ENCODE measurements at regions not wholly inside any gene's neighbourhood (a gene's known extent, or its start where the extent isn't known, plus 50 kb on each side); places are given as distances from the start of the nearest gene placed in this dataset.

DNA sequence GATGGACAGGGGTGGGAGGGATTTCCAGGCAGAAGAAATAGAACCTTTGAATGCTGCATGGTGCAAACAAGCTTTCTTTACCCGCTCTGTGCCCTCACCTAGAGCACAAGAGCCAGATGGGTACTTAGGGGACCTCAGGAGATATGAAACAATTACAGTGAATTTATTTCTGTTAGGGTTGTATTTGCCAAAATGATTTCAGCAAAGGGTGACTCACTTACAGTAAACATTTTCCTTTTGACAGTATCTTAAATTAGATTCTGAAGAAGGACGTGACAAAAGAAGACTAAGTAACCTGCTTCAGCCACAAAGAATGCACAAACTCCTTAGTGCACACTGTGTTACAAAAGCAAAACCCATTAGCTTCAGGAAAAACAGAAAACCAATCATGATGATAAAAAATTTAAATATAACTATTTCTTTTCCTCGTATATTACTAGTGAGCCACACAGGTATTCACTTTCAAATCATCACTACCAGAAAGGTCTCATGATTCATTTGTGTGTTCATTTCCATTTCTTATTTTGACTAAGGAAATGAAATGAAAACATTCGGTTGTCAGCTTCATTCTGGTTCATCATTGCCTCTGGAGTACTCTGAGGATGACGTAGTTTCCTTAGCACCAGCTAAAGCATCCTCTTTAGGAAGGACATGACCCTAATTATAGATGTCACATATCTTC, 158.8 kb downstream of the NHLRC3 start:
- DNase-seq (ENCODE audit: low read depth in 6 of 9, low spot score in 9 of 9): no peak
- Histone ChIP-seq H3K4me1 (ENCODE audit: control insufficient read depth in 2 of 2, insufficient read depth in 2 of 2, low read length in 2 of 2) (no peaks in the 10 kb centered on the region), H3K27me3 (ENCODE audit: control insufficient read depth in 2 of 2, insufficient read depth in 1 of 2, low read length in 1 of 2) (no peaks in the 10 kb centered on the region), H3K9me3 (ENCODE audit: control insufficient read depth in 2 of 2, insufficient read depth in 1 of 2, low read length in 1 of 2) (no peaks in the 10 kb centered on the region), H3K27ac (ENCODE audit: low read depth in 1 of 2, low read length in 1 of 2) (no peak overlapping the region), H3K4me3 (ENCODE audit: low read length in 2 of 2) (no peak overlapping the region), H3K36me3 (ENCODE audit: control insufficient read depth in 2 of 2, insufficient read depth in 2 of 2, low read length in 1 of 2) (no peaks in the 10 kb centered on the region)
- 87% methylated on average over 5 of the region's 5 CpGs for WGBS

DNA sequence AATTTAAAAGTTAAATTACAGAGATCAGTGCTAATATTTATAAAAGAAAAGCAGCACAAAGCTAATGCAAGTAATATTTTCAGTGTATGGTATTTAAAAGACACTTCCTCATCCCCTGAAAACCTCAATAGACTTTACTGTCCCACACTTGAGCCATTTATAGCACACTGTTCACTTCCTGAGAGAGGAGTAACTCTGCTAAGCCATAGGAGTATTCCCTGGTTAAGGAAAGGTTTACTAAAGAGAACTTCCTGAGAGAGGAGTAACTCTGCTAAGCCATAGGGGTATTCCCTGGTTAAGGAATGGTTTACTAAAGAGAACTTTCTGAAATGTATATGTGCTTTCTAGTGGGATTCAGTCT, 159.4 kb downstream of the NHLRC3 start:
- H3K36me3 ChIP-seq (ENCODE audit: control insufficient read depth in 2 of 2, insufficient read depth in 2 of 2, low read length in 1 of 2): no peaks in the 10 kb centered on the region
- no peaks in the 10 kb centered on the region for H3K27me3 ChIP-seq (ENCODE audit: control insufficient read depth in 2 of 2, insufficient read depth in 1 of 2, low read length in 1 of 2)
- H3K27ac ChIP-seq (ENCODE audit: low read depth in 1 of 2, low read length in 1 of 2): no peak overlapping the region
- DNase-seq (ENCODE audit: low read depth in 6 of 9, low spot score in 9 of 9): no peak
- H3K9me3 ChIP-seq (ENCODE audit: control insufficient read depth in 2 of 2, insufficient read depth in 1 of 2, low read length in 1 of 2): no peaks in the 10 kb centered on the region
- no peak overlapping the region for H3K4me3 ChIP-seq (ENCODE audit: low read length in 2 of 2)
- H3K4me1 ChIP-seq (ENCODE audit: control insufficient read depth in 2 of 2, insufficient read depth in 2 of 2, low read length in 2 of 2): no peaks in the 10 kb centered on the region

GRCh38 chr13:39200249-39200910, 162.1 kb downstream of the NHLRC3 start:
- Histone ChIP-seq H3K27me3 (ENCODE audit: control insufficient read depth in 2 of 2, insufficient read depth in 1 of 2, low read length in 1 of 2) (no peaks in the 10 kb centered on the region), H3K4me1 (ENCODE audit: control insufficient read depth in 2 of 2, insufficient read depth in 2 of 2, low read length in 2 of 2) (no peaks in the 10 kb centered on the region), H3K4me3 (ENCODE audit: low read length in 2 of 2) (no peak overlapping the region), H3K27ac (ENCODE audit: low read depth in 1 of 2, low read length in 1 of 2) (no peak overlapping the region), H3K36me3 (ENCODE audit: control insufficient read depth in 2 of 2, insufficient read depth in 2 of 2, low read length in 1 of 2) (no peaks in the 10 kb centered on the region), H3K9me3 (ENCODE audit: control insufficient read depth in 2 of 2, insufficient read depth in 1 of 2, low read length in 1 of 2) (no peaks in the 10 kb centered on the region)
- WGBS: 87% methylated on average over 4 of the region's 4 CpGs
- DNase-seq (ENCODE audit: low read depth in 6 of 9, low spot score in 9 of 9): no peak

DNA sequence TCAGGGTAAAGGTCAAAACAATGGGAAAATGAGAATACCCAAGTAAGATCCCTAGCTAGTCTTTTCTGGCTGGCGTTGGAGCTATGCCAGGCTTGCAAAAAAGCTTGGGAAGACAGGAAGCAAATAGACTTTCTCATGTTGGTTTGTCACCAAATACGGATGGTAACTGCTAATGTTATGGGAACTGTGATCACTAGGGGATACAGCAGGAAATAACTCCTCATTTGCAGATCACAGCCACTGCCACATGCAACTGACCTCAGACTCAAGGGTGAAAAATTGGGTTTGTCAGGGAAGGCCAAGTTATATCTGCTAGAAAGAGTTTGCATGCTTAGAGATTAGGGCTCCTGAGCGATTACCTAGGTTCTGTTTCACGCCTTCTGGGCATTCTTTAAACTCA, 162.9 kb downstream of the NHLRC3 start:
- no peak for DNase-seq (ENCODE audit: low read depth in 6 of 9, low spot score in 9 of 9)
- Histone ChIP-seq H3K36me3 (ENCODE audit: control insufficient read depth in 2 of 2, insufficient read depth in 2 of 2, low read length in 1 of 2) (no peaks in the 10 kb centered on the region), H3K4me3 (ENCODE audit: low read length in 2 of 2) (no peak overlapping the region), H3K27me3 (ENCODE audit: control insufficient read depth in 2 of 2, insufficient read depth in 1 of 2, low read length in 1 of 2) (no peaks in the 10 kb centered on the region), H3K27ac (ENCODE audit: low read depth in 1 of 2, low read length in 1 of 2) (no peak overlapping the region), H3K9me3 (ENCODE audit: control insufficient read depth in 2 of 2, insufficient read depth in 1 of 2, low read length in 1 of 2) (no peaks in the 10 kb centered on the region), H3K4me1 (ENCODE audit: control insufficient read depth in 2 of 2, insufficient read depth in 2 of 2, low read length in 2 of 2) (no peaks in the 10 kb centered on the region)
- WGBS: 83% methylated on average over 4 of the region's 4 CpGs

DNA sequence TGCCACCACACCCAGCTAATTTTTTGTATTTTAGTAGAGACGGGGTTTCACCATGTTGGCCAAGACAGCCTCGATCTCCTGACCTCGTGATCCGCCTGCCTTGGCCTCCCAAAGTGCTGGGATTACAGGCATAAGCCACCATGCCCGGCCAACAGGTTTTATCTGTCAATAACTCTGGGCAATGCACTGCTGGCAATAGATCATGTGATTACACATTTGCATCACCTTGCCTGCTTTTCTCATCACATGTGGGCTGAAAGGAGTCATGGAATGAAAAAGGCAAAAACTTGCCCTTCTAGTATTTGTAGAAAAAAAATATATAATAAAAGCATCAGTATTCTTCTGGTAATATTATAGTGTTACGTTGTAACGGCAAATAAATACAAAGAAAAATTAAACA, 164.5 kb downstream of the NHLRC3 start:
- H3K36me3 ChIP-seq (ENCODE audit: control insufficient read depth in 2 of 2, insufficient read depth in 2 of 2, low read length in 1 of 2): no peaks in the 10 kb centered on the region
- H3K4me1 ChIP-seq (ENCODE audit: control insufficient read depth in 2 of 2, insufficient read depth in 2 of 2, low read length in 2 of 2): no peaks in the 10 kb centered on the region
- 67% methylated on average over 7 of the region's 7 CpGs for WGBS
- H3K27ac ChIP-seq (ENCODE audit: low read depth in 1 of 2, low read length in 1 of 2): no peak overlapping the region
- DNase-seq (ENCODE audit: low read depth in 6 of 9, low spot score in 9 of 9): no peak
- no peak overlapping the region for H3K4me3 ChIP-seq (ENCODE audit: low read length in 2 of 2)
- H3K27me3 ChIP-seq (ENCODE audit: control insufficient read depth in 2 of 2, insufficient read depth in 1 of 2, low read length in 1 of 2): no peaks in the 10 kb centered on the region
- H3K9me3 ChIP-seq (ENCODE audit: control insufficient read depth in 2 of 2, insufficient read depth in 1 of 2, low read length in 1 of 2): no peaks in the 10 kb centered on the region

GRCh38 chr13:39208636-39209035, 170.4 kb downstream of the NHLRC3 start:
- WGBS: 82% methylated on average over 4 of the region's 4 CpGs

GRCh38 chr13:39209731-39210531, 171.7 kb downstream of the NHLRC3 start:
- H3K4me1 ChIP-seq (ENCODE audit: control insufficient read depth in 2 of 2, insufficient read depth in 2 of 2, low read length in 2 of 2): no peaks in the 10 kb centered on the region
- H3K4me3 ChIP-seq (ENCODE audit: low read length in 2 of 2): no peak overlapping the region
- H3K27me3 ChIP-seq (ENCODE audit: control insufficient read depth in 2 of 2, insufficient read depth in 1 of 2, low read length in 1 of 2): no peaks in the 10 kb centered on the region
- WGBS: 94% methylated on average over 1 of the region's 1 CpG
- DNase-seq (ENCODE audit: low read depth in 6 of 9, low spot score in 9 of 9): no peak
- no peaks in the 10 kb centered on the region for H3K9me3 ChIP-seq (ENCODE audit: control insufficient read depth in 2 of 2, insufficient read depth in 1 of 2, low read length in 1 of 2)
- H3K27ac ChIP-seq (ENCODE audit: low read depth in 1 of 2, low read length in 1 of 2): no peak overlapping the region
- no peaks in the 10 kb centered on the region for H3K36me3 ChIP-seq (ENCODE audit: control insufficient read depth in 2 of 2, insufficient read depth in 2 of 2, low read length in 1 of 2)

More at GRCh38 chr13:39208636-39209035, 170.4 kb downstream of the NHLRC3 start:
- Histone ChIP-seq H3K9me3 (ENCODE audit: control insufficient read depth in 2 of 2, insufficient read depth in 1 of 2, low read length in 1 of 2) (no peaks in the 10 kb centered on the region), H3K27ac (ENCODE audit: low read depth in 1 of 2, low read length in 1 of 2) (no peak overlapping the region), H3K4me1 (ENCODE audit: control insufficient read depth in 2 of 2, insufficient read depth in 2 of 2, low read length in 2 of 2) (no peaks in the 10 kb centered on the region), H3K4me3 (ENCODE audit: low read length in 2 of 2) (no peak overlapping the region), H3K27me3 (ENCODE audit: control insufficient read depth in 2 of 2, insufficient read depth in 1 of 2, low read length in 1 of 2) (no peaks in the 10 kb centered on the region), H3K36me3 (ENCODE audit: control insufficient read depth in 2 of 2, insufficient read depth in 2 of 2, low read length in 1 of 2) (no peaks in the 10 kb centered on the region)
- DNase-seq (ENCODE audit: low read depth in 6 of 9, low spot score in 9 of 9): no peak

DNA sequence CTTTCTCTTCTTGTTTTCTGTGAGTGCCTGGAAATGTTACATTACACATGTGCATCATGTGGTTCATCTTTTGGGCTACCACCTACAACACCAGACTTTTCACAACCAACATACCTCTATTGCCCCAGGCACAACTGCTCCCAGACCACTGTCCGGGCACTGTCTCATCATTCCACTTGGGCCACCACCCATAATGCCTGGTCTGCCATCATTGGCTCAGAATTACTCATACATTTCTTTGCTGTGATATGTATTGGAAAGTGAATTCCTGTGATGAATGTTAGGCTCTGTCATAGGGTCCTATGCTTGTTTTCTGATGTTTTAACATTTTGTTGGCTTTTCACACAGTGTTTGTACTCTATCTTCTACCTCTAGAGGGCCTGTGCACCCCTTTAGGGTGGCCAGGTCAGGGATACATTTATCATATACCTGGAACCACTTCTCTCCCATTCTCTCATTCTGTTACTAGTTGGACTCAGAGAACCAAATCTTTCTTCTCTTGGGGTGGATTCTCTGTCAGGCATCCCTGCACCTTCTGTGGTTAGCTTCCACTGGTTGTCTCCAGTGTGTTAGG, 172.8 kb downstream of the NHLRC3 start:
- DNase-seq (ENCODE audit: low read depth in 6 of 9, low spot score in 9 of 9): no peak
- Histone ChIP-seq H3K27me3 (ENCODE audit: control insufficient read depth in 2 of 2, insufficient read depth in 1 of 2, low read length in 1 of 2) (no peaks in the 10 kb centered on the region), H3K4me1 (ENCODE audit: control insufficient read depth in 2 of 2, insufficient read depth in 2 of 2, low read length in 2 of 2) (no peaks in the 10 kb centered on the region), H3K9me3 (ENCODE audit: control insufficient read depth in 2 of 2, insufficient read depth in 1 of 2, low read length in 1 of 2) (no peaks in the 10 kb centered on the region), H3K27ac (ENCODE audit: low read depth in 1 of 2, low read length in 1 of 2) (no peak overlapping the region), H3K36me3 (ENCODE audit: control insufficient read depth in 2 of 2, insufficient read depth in 2 of 2, low read length in 1 of 2) (no peaks in the 10 kb centered on the region), H3K4me3 (ENCODE audit: low read length in 2 of 2) (no peak overlapping the region)
- 95% methylated on average over 1 of the region's 1 CpG for WGBS

- no peaks in the 10 kb centered on the region for H3K4me1 ChIP-seq (ENCODE audit: control insufficient read depth in 2 of 2, insufficient read depth in 2 of 2, low read length in 2 of 2)
- WGBS: 97% methylated on average over 8 of the region's 8 CpGs
Observed at GRCh38 chr13:39215971-39216370, 177.7 kb downstream of the NHLRC3 start.

More at GRCh38 chr13:39215971-39216370, 177.7 kb downstream of the NHLRC3 start:
- H3K27ac ChIP-seq (ENCODE audit: low read depth in 1 of 2, low read length in 1 of 2): no peak overlapping the region
- H3K36me3 ChIP-seq (ENCODE audit: control insufficient read depth in 2 of 2, insufficient read depth in 2 of 2, low read length in 1 of 2): no peaks in the 10 kb centered on the region
- H3K4me3 ChIP-seq (ENCODE audit: low read length in 2 of 2): no peak overlapping the region
- H3K27me3 ChIP-seq (ENCODE audit: control insufficient read depth in 2 of 2, insufficient read depth in 1 of 2, low read length in 1 of 2): no peaks in the 10 kb centered on the region
- no peaks in the 10 kb centered on the region for H3K9me3 ChIP-seq (ENCODE audit: control insufficient read depth in 2 of 2, insufficient read depth in 1 of 2, low read length in 1 of 2)
- no peak for DNase-seq (ENCODE audit: low read depth in 6 of 9, low spot score in 9 of 9)
